Fibroblast of peridontal ligament (primary cell): ENCODE measurements at regions not wholly inside any gene's neighbourhood (a gene's known extent, or its start where the extent isn't known, plus 50 kb on each side); places are given as distances from the start of the nearest gene placed in this dataset.
"Not testable (repeated sequence)": the region's sequence is repeated elsewhere in the genome, so short reads cannot be mapped to it uniquely, and the experiment has no call there.

Experiments
- DNase-seq: peaks from one replicate; pipeline ENCODE4 v3.0.0-alpha.2; 2010; ENCODE audit errors: extremely low read depth

DNA sequence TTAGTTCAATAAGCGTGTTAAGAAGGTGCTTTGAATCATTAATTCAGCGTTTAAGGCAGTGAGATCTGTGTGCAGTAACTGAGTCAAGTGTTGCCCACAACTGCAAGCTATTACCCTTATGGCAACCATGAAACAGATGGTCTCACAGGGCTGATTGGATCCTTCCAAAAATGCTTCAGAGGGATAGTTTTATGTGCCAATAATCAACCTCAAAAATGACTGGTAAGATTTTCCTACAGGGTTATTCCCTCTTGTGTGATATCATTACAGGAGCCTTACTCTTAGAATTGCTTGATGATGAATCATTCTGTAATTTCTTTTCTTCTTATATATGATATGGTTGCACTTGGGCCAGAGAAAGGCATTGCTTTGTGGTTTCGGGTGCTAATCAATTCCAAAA is 1299.2 kb upstream of the ATXN8OS start:
- no peak for DNase-seq

GRCh38 chr13:68806125-68806524 is 1301.5 kb upstream of the ATXN8OS start:
- no peak for DNase-seq

GRCh38 chr13:68784275-68784674 is 1323.4 kb upstream of the ATXN8OS start:
- DNase-seq: no peak

DNA sequence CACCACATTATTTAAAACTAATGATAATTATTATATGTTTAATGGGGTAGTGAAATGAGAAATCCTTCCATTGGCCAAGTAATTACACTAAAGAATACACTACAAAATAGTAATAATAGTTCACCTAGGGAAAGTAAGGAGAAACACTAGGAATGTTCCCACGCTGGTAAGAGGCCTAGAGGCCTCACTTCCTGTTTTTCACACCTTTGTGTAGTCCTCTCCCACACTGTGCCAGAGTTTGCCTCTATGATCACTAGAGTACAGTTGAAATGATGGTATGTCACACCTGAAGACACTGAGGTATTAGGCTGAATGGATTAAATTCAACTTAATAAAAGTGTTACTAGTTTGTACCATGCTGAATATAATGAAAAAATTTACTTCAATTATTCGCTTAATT is 1348.0 kb upstream of the ATXN8OS start:
- DNase-seq: no peak

GRCh38 chr13:68749796-68750195 is 1357.8 kb upstream of the ATXN8OS start:
- no peak for DNase-seq

- DNase-seq: no peak
Observed at GRCh38 chr13:68748038-68748437, 1359.6 kb upstream of the ATXN8OS start.

- no peak for DNase-seq
Observed at GRCh38 chr13:68745502-68745901, 1362.1 kb upstream of the ATXN8OS start.

- no peak for DNase-seq
Observed at GRCh38 chr13:68736961-68737360, 1370.7 kb upstream of the ATXN8OS start.

GRCh38 chr13:68727798-68728197 is 1379.8 kb upstream of the ATXN8OS start:
- no peak for DNase-seq

DNA sequence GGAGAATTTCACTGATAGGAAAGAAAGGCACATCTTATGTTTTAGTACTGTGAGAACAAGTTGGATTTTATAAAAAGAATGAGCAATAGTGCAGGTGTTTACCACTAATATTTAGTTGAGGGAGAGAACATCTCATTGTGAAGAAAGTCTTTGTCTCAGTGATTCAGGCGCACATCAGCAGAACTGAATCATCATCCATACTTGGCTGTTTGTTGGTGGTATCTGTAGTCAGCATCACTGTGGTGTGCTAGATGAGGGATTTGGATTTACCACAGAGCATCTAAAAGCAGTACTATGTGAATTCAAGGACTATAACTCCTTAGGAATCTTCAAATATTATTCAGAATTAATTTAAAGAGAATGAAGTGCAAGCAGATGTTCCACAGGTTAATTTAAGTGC is 1380.5 kb upstream of the ATXN8OS start:
- no peak for DNase-seq

- no peak for DNase-seq
Observed at GRCh38 chr13:68719815-68720214, 1387.8 kb upstream of the ATXN8OS start.

GRCh38 chr13:68715651-68716050 is 1392.0 kb upstream of the ATXN8OS start:
- DNase-seq: no peak

DNA sequence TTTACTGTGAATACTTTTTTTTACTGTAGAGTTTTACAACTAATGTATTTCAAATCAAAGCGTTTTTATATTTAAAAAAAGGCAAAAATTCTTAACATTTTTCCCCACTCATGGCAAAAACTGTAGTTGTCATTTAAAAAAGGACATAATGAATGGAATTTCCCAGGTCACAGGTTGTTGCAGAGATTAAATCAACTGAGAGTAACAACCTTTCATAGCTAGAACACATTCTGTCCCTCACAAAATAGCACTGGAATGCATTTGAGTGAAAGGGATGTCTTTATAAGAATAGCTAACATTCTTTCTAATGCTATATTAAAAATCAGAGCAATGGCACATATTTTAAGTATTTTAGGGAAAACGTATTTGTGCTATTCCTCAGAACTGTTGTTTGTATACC is 1393.3 kb upstream of the ATXN8OS start:
- no peak for DNase-seq

GRCh38 chr13:68713394-68713793 is 1394.2 kb upstream of the ATXN8OS start:
- DNase-seq: no peak

DNA sequence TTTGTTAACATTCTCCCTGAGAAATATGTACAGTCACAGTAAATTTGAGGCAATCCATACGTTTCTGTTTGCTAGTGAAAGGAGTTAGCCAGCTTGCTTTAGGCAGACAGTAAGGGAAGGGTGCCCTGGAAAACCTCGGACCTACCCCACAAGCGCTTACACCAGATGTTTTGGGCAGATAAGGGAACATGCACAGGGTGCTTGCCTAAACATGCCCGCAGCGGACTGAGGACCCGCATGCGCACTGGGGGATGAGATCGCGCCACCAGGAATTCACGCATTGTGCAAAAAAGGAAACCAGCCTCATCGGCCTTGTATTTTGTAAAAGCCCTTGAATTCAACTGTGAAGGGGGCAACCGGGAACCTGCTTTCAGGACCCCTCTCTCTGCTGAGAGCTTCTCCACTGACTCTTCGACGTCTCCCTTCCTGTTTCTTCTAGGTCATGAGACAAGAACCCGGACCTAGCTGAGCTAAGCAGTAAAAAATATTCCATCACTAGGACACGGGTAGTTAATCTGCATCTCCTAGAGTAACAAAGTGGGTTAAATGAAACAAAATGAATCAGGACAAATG is 1399.2 kb upstream of the ATXN8OS start:
- no peak for DNase-seq

DNA sequence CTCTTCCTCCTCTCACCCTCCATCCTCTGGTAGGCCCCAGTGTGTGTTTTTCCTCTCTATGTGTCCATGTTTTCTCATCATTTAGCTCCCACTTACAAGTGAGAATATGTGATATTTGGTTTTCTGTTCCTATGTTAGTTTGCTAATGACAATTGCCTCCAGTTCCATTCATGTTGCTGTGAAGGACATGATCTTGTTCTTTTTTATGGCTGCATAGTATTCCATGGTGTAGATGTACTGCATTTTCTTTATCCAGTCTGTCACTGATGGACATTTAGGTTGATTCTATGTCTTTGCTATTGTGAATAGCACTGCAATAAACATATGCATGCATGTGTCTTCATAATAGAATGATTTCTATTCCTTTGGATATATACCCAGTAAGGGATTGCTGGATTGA is 1401.6 kb upstream of the ATXN8OS start:
- not testable (repeated sequence) for DNase-seq

DNA sequence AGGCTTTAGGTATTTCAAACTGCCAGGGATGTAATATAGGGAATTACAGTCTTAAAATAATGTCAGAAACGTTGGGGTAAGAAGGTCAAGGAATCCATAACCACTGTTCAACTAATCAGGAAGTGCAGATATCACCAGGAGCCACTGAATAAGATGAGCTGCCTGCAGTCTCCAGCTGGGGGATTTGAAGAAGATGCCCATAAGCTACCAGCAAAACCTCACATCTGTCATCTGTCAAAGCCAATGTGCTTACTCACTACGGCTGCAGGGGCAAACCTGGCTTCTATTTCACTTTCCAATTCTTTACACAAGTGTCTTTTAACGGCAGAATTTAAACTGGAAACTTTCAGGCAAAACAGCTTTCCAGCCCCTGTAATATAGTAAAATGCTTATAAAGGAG is 1410.1 kb upstream of the ATXN8OS start:
- DNase-seq: no peak

DNA sequence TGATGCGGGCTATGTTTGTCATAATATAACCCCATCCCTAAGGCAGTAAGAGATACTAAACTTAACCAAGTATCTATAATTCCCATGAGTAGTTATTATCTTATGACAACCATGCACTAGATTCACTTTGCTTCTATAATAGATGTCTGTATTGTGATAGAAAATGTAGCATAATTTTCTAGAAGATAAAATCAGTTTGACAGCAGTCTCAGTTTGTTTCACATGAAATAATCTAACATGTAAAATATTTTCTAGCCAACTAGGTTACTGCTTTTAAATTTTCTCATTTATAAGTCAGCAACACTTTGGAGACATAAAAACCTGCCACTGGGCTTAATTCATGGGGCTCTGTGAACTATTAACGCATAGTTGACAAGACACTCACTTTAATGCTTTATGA is 1410.7 kb upstream of the ATXN8OS start:
- no peak for DNase-seq

DNA sequence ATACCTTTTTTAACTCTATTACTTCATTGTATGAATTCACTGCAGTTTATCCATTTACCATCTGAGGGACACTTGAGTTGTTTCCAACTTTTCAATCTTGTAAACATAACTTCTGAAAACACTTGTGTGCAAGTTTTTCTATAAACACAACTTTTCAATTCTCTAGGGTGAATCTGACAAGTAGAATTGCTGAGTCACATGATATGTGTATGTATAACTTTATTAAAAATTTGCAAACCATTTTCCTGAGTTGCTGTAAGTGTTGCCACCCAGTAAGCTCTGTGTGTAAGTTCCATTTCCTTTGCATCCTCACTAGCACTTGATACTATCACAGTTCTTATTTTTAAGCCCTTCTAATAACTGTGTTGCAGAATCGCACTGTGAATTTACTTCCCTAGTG is 1415.6 kb upstream of the ATXN8OS start:
- no peak for DNase-seq

DNA sequence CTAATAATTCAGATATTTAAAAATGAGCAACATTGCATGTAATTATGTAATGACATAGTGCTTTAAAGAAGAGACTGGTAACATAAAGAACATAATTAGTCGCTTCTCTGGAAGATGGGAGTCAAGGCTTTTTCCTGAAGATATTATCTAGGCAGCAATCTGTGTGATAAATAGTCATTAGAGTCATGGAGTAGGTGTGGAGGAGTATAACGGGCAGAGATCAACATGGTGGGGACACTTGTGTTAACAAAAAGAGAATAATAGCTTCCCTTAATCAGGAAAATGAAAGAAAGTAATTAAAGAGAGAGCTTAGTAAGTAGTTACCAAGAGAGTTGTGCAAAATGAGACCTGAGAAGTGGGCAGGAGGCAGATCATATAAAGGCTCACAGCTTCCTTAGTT is 1417.1 kb upstream of the ATXN8OS start:
- DNase-seq: no peak

- DNase-seq: no peak
Observed at GRCh38 chr13:68676513-68677115, 1431.0 kb upstream of the ATXN8OS start.

- no peak for DNase-seq
Observed at GRCh38 chr13:68675209-68675608, 1432.4 kb upstream of the ATXN8OS start.

GRCh38 chr13:68667863-68668262 is 1437.7 kb upstream of the PCDH9 start:
- DNase-seq: no peak

DNA sequence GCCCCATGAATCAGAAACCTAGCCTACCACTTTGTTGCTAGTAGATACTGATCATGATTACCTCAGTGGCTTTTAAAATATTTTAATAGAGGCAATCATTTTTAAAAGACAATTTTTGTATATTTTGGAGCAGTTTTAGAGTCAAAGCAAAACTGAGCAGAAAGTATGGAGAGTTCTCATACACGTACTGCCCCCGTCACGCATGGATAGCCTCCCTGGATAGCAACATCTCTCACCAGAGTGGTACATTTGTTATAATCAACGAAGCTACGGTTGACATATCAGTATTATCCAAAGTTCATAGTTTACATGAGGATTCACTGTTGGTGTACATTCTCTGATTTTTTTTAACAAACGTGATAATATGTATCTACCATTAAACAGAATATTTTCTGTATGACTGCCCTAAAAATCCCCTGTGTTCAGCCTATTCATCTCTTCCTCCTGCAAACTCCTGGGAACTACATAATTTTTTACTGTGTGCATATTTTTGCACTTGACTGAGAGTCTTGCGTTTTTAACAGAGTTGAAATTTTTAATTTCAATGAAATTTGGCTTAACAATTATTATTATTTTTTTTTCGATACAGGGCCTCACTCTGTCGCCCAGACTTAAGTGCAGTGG is 1436.8 kb upstream of the PCDH9 start:
- no peak for DNase-seq
